ENCODE measurements at regions not wholly inside any gene's neighbourhood (a gene's known extent, or its start where the extent isn't known, plus 50 kb on each side); places are given as distances from the start of the nearest gene placed in this dataset.

DNA sequence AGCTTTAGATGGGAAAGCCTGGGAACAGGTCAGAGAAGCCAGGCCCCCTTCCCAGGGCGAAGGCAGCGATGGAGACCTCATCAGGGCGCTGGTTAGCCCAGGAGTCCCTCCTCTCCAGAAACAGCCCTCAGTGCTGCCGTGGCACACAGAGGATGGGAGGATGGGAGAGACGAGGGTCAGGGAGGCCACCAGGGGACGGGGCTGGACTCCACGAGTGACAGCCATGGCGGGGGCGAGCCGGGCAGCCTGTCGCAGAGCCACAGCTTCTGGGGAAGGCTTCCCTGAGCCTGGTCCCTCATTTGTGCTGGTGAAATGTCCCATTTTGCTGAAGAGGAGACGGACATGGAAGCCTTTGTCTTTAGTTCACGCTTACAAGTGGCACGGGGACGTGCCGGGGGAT is 1390.5 kb downstream of the TBC1D22A start:
- TF ChIP-seq GATA2 (IDR thresholded peaks at IDR 0.05; ENCODE audit: low read depth, low read length) (no peak), GATA3 (IDR thresholded peaks at IDR 0.05; ENCODE audit: low read depth, low read length) (no peak)
